ENCODE measurements at regions not wholly inside any gene's neighbourhood (a gene's known extent, or its start where the extent isn't known, plus 50 kb on each side); places are given as distances from the start of the nearest gene placed in this dataset.

- DNase-seq (ENCODE audit: low read depth in 2 of 2, low spot score in 1 of 2) = no peak
Observed at GRCh38 chr5:138625134-138625533, 49.9 kb upstream of the HSPA9 start.

Measured in stimulated activated CD8-positive, alpha-beta memory T cell treated with anti-CD3 and anti-CD28 coated beads, Interleukin-4, amount 100 ng/mL, for 4 hours (primary cell).